Left lobe of liver (tissue), 2 donors: ENCODE measurements at regions not wholly inside any gene's neighbourhood (a gene's known extent, or its start where the extent isn't known, plus 50 kb on each side); places are given as distances from the start of the nearest gene placed in this dataset.
A peak's percentile ranks its signal among the peaks of the same experiment; 100 is the strongest.

ENCODE experiments used
- ATAC-seq: fragments of 200-7000 bp; cut with Tn5 transposase; one replicate; pipeline ENCODE4 v1.9.1; 2020; ENCODE audit warnings: mild to moderate bottlenecking, moderate library complexity
- DNase-seq: peaks from one replicate; pipeline ENCODE4 v3.0.0-alpha.2; 2020; ENCODE audit warnings: low spot score
- donor health status: DM: no; HTN: no; CAD: no; lungs with moderate emphysema.
- donor health status: DM: no; HTN: yes; CAD: no.

DNA sequence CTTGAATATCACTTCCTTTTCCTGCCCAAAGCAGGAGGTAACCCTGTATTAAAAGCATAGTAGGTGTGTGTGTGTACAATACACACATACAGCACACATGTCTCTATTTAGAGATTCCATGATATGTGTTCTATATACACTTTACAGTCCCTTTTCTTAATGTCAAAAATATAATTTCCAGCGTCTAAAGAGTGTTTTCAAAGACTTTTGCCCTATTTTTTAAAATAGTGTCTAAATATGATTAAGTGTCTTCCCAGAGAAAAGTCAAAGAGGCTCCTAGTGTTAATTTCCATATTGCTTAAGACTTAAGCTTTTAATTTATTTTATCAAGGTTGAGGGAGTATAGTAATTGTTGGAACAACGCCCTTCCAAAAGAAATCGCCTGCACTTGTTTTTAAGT, 420.3 kb upstream of the POU3F3 start:
- ATAC-seq (no peak), DNase-seq (no peak)

DNA sequence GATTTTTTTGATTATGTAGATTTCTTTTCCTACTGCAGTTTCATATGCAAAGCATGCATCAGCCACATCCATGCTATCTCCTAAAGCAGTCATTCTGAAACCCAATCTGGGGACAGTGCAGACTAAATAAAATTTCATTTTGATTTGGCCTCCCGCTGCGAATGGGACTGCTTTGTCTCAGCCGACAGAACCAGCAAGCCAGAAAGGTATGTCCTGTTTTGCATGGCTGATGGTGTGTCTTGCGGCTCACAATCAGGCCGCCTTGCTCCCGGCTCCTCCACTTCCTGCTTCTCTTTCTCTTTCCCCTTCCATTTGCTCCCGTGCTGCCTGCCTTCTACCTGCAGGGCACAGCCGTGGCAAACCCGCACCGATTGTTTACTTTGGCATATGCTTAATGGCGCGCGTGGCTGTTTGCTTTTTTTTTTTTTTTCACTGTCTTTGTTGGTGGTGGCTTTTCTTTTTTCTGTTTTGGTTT, 419.6 kb upstream of the POU3F3 start:
- peak; percentile 98 for ATAC-seq
- peak; percentile 69 for DNase-seq

DNA sequence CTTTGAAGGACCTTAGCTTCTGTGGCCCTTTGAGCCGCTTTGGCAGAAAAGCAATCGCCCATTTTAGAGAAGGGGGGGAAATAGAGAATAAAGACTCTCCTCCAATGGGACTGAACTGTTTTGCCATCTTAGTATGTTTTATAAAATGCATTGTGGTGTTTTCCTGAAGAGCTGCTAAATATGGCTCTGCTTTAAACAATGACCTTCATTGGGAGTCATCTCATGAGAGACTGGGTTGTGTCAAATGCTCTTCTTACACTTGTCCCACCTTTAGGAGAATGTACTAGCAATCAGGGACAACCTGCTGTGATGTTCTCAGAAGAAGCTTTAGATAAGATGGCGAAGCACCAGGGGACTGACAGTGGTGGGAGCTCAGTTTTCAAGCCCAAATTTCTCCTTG, 418.9 kb upstream of the POU3F3 start:
- ATAC-seq (no peak), DNase-seq (no peak)

DNA sequence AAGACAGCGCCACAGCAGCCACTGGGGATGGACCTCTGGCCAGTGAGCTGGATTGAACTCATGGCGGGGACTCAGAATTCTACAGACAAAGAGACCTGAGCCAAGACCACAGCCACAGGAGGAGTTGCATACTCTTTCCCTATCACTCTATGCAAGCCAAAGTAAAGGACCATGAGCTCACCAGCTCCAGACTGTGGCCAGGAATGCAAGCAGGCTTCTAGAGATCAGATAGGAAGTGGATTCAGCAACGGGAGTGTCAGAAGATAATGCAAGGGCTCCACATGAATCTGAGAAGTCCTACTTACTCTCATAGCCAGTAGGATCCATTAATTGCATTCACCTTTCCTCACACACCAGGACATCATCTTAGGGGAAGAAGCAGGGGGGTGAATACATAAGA, 415.4 kb upstream of the POU3F3 start:
- no peak for DNase-seq
- ATAC-seq: no peak

DNA sequence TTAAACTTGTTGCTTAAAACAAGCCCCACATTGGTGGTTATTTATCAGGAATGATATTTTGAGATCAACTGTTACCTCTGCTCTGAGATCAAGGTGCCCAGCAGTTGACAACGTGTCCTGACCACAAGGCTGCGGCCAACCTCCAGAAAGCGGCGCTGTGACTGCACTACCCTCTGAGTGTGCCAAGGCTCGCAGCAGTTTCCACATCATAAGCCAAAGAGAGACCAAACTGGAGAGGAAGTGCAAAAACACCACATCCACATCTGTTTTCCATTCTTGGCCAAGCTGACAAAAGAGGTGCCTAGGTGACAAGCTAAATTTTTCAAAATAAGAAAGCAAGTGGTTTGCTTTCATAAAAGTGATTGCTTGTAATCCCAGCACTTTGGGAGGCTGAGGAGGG, 410.8 kb upstream of the POU3F3 start:
- ATAC-seq: no peak
- no peak for DNase-seq

DNA sequence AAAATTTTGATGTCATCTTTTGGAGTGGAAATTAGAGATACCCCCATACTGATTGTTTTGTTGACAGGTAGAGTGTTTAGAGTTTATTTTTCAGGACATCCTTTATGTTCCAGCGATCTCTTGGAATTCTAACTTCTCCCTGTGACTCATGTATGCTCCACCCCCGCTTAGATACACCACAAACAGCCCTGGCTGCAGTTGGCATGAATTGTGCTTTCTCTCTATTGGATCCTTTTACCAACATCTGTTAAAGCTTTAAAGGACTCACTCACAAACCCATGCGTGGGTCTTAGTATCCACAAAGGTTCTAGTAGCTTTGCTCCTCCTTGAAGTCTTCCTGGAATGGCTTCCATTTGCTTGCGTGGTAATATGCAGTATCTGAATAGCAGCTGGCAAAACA, 409.5 kb upstream of the POU3F3 start:
- ATAC-seq (no peak), DNase-seq (no peak)

DNA sequence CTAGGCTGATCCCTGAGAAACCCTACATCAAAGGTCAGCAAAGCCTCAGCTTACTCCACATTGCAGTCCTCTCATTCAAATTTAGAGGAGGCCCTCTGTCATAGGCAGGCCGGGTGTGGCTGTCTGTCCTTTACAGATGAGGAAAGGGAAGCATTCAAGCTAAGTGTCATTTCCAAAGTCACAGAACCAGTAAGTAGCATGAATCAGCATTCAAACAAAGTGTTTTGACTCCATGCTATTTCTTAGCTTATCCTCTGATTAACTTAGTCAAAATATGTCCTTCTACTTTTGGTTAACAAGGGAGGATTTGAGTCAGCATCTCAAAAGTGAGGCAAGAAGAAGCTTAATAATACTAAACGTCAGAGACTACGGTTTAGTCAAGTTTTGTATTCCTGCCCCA, 409.0 kb upstream of the POU3F3 start:
- no peak for ATAC-seq
- no peak for DNase-seq

DNA sequence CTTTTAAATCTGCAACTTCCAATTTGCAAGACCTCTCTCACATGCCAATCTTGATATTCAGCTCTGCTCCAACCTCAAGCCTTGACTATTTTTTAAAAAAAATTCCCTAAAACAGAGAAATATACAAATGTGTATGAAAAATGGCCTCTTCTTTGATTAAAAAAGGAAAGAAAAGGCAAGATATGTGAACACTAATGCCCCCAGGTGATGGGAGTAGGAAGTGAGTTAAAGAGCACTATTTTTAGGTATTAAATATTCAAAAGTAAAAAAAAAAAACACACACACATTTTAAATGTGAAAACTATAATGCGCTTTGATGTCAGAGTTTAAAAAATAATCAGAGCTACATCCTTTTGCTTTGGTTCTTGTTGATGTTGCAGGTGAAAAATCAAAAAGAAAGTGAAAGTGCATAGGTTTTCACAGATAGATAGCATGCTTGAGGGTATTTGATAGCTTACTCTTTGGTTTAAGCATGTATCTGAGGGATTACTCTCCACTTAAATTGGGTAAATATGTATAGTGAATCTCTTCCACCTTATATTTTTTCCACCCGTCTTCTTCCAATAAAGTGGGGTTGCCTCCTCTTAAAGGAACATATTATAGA, 406.0 kb upstream of the POU3F3 start:
- ATAC-seq (peak; percentile 88), DNase-seq (no peak)

DNA sequence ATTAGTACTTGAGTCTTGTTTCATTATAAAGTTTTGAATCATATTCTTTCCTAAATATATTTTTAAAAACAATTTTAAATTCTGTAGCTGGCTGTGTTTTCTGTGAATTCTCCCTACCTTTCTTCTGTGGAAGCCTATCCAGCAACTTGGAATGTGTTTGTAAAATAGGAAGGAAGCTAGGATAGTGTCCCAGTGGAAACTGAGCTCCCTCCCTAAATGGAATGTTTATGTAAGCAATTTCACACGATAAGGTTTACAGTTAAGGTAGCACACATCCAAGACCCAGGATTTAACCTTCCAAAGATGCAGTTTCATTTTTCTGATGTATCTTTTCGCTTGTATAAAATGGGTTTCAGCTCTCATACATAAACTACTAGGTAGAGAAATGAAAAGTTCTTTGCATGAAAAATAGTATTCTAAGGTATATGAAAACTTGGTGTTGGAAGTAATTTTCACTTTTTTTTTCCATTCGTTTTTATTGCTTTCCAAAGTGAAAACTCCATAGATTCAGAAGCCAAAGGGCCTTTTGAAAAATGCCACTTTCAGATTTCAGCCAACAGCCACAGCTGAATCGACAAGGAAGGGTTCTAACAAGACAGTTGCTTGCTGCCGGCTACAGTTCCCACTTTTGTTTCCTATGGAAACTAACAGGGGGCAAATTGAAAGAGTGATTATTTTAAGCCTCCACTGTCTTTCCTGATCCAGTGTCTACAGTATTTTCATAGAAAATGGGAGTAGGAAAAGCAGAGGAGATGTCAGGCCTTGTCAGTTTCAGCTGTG, 405.1 kb upstream of the POU3F3 start:
- ATAC-seq (no peak), DNase-seq (no peak)

DNA sequence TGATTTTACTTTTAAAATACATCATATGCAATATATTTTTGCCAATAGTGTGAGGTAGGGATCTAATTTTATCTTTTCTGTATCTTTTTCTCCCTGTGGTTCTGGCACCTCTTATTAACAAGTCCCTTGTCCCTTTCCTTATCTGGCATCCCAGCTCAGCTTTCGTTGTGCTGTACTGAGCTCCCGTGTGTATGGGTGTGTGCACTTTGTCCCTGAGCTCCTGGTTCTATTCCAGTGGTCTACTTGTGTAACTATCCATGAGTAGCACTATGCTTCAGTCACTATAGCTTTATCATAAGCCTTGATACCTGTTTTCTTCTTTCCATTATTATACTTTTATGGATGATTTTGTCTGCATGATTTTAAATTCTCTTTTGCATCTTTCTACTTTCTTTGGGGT, 401.4 kb upstream of the POU3F3 start:
- DNase-seq (no peak), ATAC-seq (peak; percentile 83)

DNA sequence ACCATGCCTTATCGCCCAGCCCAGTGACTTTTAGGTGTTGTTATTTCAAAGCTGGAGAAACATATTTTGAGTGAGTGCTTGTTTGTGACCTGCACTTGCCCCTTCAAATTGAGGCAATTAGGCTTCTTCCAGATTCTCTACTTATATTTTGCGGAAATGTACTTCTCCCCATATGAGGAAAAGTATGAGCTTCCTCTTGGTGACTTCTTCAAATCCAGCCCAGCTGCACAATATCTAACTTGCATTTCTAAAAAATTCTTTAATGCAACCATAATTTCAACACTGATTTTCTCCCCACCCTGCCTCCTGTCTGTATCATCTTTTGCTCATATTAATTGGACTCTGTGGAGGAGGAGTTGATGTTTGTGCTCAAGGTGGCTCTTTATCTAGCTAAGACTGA, 391.2 kb upstream of the POU3F3 start:
- no peak for DNase-seq
- ATAC-seq: no peak

DNA sequence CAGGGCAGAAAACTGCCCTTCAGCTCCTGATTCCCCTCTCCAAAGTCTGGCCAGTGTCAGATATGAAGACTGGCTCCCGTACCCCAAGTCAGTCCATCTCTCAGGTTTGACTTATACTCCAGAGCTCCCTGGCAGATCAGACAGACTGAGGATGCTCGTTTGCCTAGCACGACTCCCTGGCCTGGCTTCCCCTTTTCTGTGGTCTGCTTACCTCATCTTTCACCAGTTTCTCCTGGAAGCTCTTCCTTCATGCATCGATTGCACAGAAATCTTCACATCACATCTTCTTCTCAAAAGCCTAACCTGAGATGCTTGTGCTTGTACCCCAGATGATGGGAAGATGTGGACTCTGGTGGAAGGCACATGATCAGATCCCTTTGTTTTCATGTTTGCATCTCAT, 387.9 kb upstream of the POU3F3 start:
- DNase-seq (no peak), ATAC-seq (no peak)

DNA sequence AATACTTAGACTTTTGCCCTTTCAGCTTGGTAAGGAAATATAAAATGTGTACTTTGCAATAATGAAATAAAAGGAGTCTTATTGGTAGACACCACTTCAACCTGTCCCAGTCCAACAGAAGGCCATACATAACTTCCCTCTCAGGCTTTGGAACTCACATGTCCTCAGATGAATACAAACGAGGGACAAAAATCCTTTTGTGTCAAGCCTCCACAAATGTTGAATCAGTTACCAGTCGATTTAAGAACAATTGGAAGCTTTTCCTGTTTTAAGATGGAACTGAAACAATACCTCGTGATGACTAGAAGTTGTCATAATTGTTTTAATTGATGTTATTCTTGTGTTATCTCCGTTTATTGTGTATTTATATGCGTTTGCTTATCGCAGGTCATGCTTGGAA, 385.1 kb upstream of the POU3F3 start:
- DNase-seq (no peak), ATAC-seq (no peak)

DNA sequence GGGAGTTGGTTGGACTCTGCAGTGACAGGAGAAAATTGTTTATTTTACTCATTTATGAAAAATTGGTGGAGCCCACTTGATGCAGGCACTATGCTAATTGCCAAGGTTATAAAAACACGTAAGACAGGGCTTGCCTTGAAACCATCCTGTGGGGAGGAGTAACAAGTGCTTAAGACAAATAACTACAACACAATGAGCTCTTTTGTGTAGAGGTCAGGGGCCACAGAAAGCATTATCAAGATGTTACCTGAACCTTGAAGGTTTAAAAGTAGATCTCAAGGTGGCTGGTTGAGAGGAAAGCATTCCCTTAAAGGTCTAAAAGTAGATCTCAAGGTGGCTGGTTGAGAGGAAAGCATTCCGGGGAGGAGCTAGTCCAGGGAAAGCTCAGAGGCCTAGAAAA, 381.8 kb upstream of the POU3F3 start:
- ATAC-seq (no peak), DNase-seq (no peak)

DNA sequence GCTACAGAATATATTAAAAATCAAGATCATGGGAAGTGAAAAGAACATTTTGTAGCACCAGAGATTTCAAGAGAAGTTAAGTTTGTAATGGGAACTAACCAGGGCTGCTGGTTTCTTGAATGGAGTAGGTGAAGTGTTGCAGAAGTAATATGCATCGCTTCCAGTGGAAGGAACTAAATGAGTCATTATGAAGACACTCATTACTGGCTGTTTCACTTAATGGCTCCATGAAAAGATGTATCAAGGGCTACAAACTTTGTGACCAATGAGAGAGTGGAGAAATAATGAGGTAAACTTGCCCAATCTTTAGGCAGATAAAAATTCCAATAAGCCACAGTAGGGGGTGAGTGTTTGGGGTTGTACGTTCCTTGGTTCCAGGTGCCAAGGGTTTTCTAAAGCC, 380.4 kb upstream of the POU3F3 start:
- ATAC-seq (no peak), DNase-seq (no peak)

DNA sequence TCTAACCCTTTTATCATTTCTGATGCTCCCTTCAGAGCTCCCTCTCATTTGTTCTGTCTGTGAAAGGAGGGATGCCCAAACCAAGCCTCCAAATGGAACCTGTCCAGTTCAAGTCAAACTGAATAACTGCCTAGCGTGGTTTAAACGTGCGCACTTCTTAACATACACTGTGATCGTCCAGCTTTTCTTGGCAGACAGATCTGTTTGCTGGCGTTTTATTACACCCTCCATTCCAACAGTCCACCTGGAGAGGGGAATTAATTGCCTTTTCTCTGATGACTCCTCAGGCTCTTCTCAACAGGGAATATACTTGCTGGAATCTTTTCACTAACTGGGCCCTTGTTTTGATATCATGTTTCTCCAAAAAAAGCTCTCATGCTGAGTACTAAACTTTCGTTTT, 379.2 kb upstream of the POU3F3 start:
- ATAC-seq (no peak), DNase-seq (no peak)

DNA sequence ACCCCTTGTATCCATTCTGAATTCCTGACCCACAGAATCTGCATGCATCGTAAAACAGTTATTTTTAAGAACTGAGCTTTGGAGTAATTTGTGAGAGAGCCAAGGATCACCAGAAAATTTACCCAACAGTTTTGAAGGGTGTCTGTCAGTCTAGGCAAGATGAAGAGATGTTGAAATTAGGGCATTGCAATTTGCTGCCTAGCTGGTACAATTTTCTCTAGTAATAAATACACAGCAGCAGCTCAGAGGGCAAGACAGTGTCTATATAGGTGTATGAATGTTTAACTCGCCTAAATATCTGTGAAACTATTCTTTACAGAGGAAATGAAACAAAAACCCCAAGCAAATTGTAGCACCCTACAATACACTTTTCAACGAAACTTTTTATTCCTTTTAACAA, 377.8 kb upstream of the POU3F3 start:
- DNase-seq: no peak
- ATAC-seq: peak; percentile 70

DNA sequence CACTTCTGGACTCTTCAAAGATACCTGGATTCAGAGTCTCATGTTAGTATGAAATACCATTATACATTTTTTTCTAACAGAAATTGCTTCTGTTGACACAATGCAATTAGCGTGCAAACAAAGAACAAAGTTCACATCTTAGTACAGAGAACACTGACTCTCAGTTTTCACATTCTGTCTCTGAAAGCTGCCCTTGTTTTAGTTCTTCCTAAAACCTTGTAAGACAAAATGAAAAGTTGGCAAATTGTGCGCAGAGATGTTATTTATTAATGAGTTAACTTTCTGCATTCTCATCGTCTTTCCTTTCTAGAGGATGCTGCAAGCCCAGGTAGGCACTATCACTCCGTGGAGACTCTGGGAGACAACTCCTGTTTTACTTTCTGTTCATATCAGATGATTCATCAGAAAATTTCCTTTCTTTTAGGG, 377.3 kb upstream of the POU3F3 start:
- DNase-seq (no peak), ATAC-seq (peak; percentile 27)

DNA sequence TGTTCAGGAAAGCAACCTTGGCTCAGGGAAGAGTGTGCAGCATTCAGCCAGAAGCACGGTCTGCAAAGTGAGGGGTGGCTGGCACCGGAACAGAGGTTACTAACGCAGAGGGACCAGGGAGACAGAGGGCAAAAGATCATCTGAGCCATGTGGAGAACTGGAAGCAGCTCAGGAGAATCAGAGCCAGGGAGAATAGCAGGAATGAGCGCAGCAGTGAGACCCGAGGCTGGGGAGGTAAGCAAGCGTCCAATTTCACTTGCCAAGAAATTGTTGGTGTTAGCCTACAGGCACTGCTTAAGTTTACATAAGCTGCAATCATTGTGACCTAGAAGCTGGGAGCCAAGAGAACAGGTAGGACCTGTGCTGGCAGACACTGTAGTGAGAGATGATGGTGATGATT, 372.6 kb upstream of the POU3F3 start:
- ATAC-seq (peak; percentile 94), DNase-seq (peak; percentile 93)

DNA sequence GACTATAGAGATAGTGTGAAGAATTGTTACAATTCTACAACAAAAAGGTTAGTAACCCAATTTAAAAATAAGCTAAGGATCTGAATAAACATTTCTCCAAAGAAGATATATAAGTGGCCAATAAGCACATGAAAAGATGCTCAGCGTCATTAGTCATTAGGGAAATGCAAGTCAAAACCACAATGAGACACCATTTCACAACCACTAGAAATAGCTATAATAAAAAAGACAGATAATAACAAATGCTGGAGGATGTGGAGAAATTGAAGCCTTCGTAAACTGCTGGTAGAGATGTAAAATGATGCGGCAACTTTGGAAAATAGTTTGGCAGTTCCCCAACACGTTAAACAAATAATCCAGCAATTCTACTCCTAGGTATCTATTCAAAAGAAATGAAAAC, 366.5 kb upstream of the POU3F3 start:
- no peak for DNase-seq

DNA sequence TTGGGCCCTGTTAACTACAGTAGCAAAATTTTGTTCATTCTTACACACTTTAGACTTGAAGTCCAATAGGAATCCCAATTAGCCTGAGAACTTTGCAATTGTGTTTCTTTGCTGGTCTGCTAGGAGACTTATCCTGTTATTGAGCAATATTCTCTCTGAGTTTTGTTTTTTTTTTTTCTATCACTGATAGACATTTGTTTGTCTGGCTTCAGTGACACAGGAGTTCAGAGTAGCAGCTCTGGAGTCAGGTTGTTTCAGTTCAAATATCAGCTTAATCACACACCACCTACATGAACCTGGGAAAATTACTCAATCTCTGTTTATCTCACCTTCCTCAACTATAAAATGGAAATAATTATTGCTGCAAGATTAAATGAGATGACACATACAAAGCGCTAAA, 360.2 kb upstream of the POU3F3 start:
- DNase-seq (no peak), ATAC-seq (peak; percentile 97)

More for the DNA sequence above, 366.5 kb upstream of the POU3F3 start:
- no peak for ATAC-seq

DNA sequence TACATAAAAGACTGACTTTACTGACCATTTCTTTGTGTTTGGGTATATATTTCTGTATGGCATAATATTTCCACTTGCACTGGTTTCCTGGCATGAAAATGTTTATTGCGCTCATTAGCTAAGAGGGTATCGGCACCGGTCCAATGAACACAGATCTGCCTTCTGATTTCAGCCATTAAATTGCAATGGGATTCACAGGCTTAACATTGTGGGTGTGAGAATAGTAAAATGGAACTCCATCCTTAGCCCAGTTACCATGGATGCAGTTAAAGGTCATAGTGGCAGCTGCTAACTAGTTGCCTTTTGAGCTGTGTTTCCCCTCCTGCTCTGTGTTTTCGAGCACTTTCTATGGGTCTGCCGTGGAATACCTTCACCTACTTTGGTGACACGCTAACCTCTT, 352.6 kb upstream of the POU3F3 start:
- ATAC-seq: no peak
- no peak for DNase-seq

DNA sequence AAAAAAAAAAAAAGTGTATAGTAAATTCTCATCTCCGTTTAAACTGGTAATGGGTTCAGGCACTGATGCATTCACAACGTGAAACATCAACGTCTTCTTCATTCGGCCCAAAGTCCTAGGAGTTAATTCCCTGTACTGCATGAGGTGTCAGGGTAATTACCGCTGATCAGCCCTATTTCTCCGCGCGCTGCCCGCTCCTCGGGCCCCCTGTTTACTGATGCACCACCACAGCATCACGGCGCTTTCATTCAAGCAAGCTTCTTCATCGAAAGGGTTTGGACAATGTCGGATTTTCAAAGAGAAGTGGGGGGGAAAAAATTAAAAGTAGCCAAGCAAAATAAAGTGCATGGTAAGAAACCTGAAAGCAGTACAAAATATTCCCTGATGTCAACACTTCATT, 352.0 kb upstream of the POU3F3 start:
- ATAC-seq (no peak), DNase-seq (no peak)
